GM23338 (cell line): ENCODE measurements at regions not wholly inside any gene's neighbourhood (a gene's known extent, or its start where the extent isn't known, plus 50 kb on each side); places are given as distances from the start of the nearest gene placed in this dataset.

Experiments used
- ATAC-seq: fragments of 200-7000 bp; cut with Tn5 transposase; 3 replicates; pipeline ENCODE4 v1.9.1; 2020
- DNase-seq: peaks from one replicate; pipeline ENCODE4 v3.0.0-alpha.2; 2015; ENCODE audit warnings: low spot score
- H2AFZ ChIP-seq: fragments of 200-600 bp; sonication (generic); 2 replicates; pipeline ENCODE4 v1.8.0; 2016; ENCODE audit warnings: antibody characterized with exemption, mild to moderate bottlenecking, moderate library complexity
- H3F3A ChIP-seq: fragments of 200-600 bp; sonication (generic); replicated peaks from 2 replicates; pipeline ENCODE4 v1.8.0; 2017; ENCODE audit warnings: antibody characterized with exemption, mixed run types, low read depth
- H3K27ac ChIP-seq: fragments of 200-600 bp; sonication (generic); 2 replicates; pipeline ENCODE4 v1.6.1; 2016; ENCODE audit warnings: low read depth
- H3K27me3 ChIP-seq: fragments of 200-600 bp; sonication (generic); 2 replicates; pipeline ENCODE4 v1.8.0; 2016; ENCODE audit warnings: mild to moderate bottlenecking, mixed run types, moderate library complexity; ENCODE audit not compliant: insufficient read depth
- H3K36me3 ChIP-seq: fragments of 200-600 bp; sonication (generic); 2 replicates; pipeline ENCODE4 v1.8.0; 2016; ENCODE audit warnings: mild to moderate bottlenecking; ENCODE audit not compliant: insufficient read depth
- H3K4me1 ChIP-seq: fragments of 200-600 bp; sonication (generic); 2 replicates; pipeline ENCODE4 v1.8.0; 2016; ENCODE audit warnings: mild to moderate bottlenecking, moderate library complexity; ENCODE audit not compliant: insufficient read depth
- H3K4me2 ChIP-seq: fragments of 200-600 bp; sonication (generic); 2 replicates; pipeline ENCODE4 v1.7.1; 2017; ENCODE audit warnings: mixed run types
- H3K4me3 ChIP-seq: fragments of 200-600 bp; sonication (generic); 2 replicates; pipeline ENCODE4 v1.6.1; 2016; ENCODE audit warnings: mixed run types
- H3K79me2 ChIP-seq: fragments of 200-600 bp; sonication (generic); replicated peaks from 2 replicates; pipeline ENCODE4 v1.8.0; 2017; ENCODE audit warnings: mild to moderate bottlenecking; ENCODE audit not compliant: insufficient read depth
- H3K9me2 ChIP-seq: fragments of 200-600 bp; sonication (generic); 2 replicates; pipeline ENCODE4 v1.8.0; 2017; ENCODE audit not compliant: insufficient read depth
- H4K20me1 ChIP-seq: fragments of 200-600 bp; sonication (generic); replicated peaks from 2 replicates; pipeline ENCODE4 v1.8.0; 2017; ENCODE audit warnings: mild to moderate bottlenecking; ENCODE audit not compliant: insufficient read depth
- H3K27ac Mint-ChIP-seq: 2 replicates; pipeline ENCODE4 v1.8.0; 2020; ENCODE audit warnings: inconsistent platforms, mild to moderate bottlenecking, moderate library complexity, mixed read lengths
- H3K27me3 Mint-ChIP-seq: 3 replicates; pipeline ENCODE4 v1.8.0; 2022; ENCODE audit warnings: low read depth, mild to moderate bottlenecking, moderate library complexity, mixed read lengths, inconsistent platforms; ENCODE audit not compliant: insufficient read depth, poor library complexity
- H3K36me3 Mint-ChIP-seq: 3 replicates; pipeline ENCODE4 v1.8.0; 2021; ENCODE audit warnings: low read depth, mild to moderate bottlenecking, inconsistent platforms, moderate library complexity, mixed read lengths
- H3K4me1 Mint-ChIP-seq: 3 replicates; pipeline ENCODE4 v1.8.0; 2020; ENCODE audit warnings: mild to moderate bottlenecking, inconsistent platforms, mixed read lengths
- H3K4me3 Mint-ChIP-seq: 3 replicates; pipeline ENCODE4 v1.8.0; 2021; ENCODE audit warnings: moderate library complexity, mild to moderate bottlenecking, inconsistent platforms, mixed read lengths
- H3K9me3 Mint-ChIP-seq: 3 replicates; pipeline ENCODE4 v1.8.0; 2020; ENCODE audit warnings: moderate library complexity, mild to moderate bottlenecking, inconsistent platforms, mixed read lengths
- CREB1 ChIP-seq: fragments of 250-450 bp; sonication (Bioruptor Pico); IDR thresholded peaks from 2 replicates; pipeline ENCODE4 v1.5.0; 2020; ENCODE audit warnings: low read depth, mild to moderate bottlenecking, moderate library complexity
- EZH2 ChIP-seq: fragments of 200-600 bp; sonication (generic); IDR thresholded peaks from one replicate; pipeline ENCODE4 v1.8.0; 2017; ENCODE audit warnings: antibody characterized with exemption, mild to moderate bottlenecking, low read depth; ENCODE audit not compliant: unreplicated experiment
- EZH2phosphoT487 ChIP-seq: fragments of 200-600 bp; sonication (generic); IDR thresholded peaks from one replicate; pipeline ENCODE4 v1.8.1; 2018; ENCODE audit warnings: antibody characterized with exemption; ENCODE audit not compliant: unreplicated experiment
- JUNB ChIP-seq: IDR thresholded peaks from one replicate; pipeline ENCODE4 v1.6.1; 2016; ENCODE audit warnings: antibody characterized with exemption; ENCODE audit not compliant: unreplicated experiment
- NANOG ChIP-seq: IDR thresholded peaks from 2 replicates; pipeline ENCODE4 v1.6.1; 2016; ENCODE audit warnings: antibody characterized with exemption, borderline replicate concordance
- POLR2AphosphoS5 ChIP-seq: IDR thresholded peaks from 2 replicates; pipeline ENCODE4 v1.6.1; 2016; ENCODE audit warnings: antibody characterized with exemption, low read depth
- STAT1 ChIP-seq: IDR thresholded peaks from one replicate; pipeline ENCODE4 v1.6.1; 2016; ENCODE audit warnings: antibody characterized with exemption; ENCODE audit not compliant: unreplicated experiment
- ZNF114 ChIP-seq: fragments of 250-450 bp; sonication (Bioruptor Pico); IDR thresholded peaks from 2 replicates; pipeline ENCODE4 v1.5.0; 2020; ENCODE audit warnings: mild to moderate bottlenecking, moderate library complexity
- ZNF331 ChIP-seq: fragments of 250-450 bp; sonication (Bioruptor Pico); IDR thresholded peaks from 2 replicates; pipeline ENCODE4 v1.5.0; 2020; ENCODE audit warnings: low read depth, mild to moderate bottlenecking, moderate library complexity
- ZNF462 ChIP-seq: fragments of 250-450 bp; sonication (Bioruptor Pico); IDR thresholded peaks from 2 replicates; pipeline ENCODE4 v1.5.0; 2020; ENCODE audit warnings: mild to moderate bottlenecking, moderate library complexity
- TF ChIP-seq, protein P1 (sequence below): IDR thresholded peaks from one replicate; pipeline ENCODE4 v1.6.1; 2018; ENCODE audit warnings: antibody characterized with exemption; ENCODE audit not compliant: unreplicated experiment
- TF ChIP-seq, protein P2 (sequence below), 2 experiments: fragments of 200-600 bp in 1 of 2; sonication (generic) in 1 of 2; conservative IDR thresholded peaks; 2 replicates each; pipeline versions ENCODE4 v1.5.1 to v1.6.1; 2016 to 2017; ENCODE audit warnings: antibody characterized with exemption in 2 of 2, low read depth in 2 of 2, mild to moderate bottlenecking in 2 of 2, moderate library complexity in 1 of 2
- TF ChIP-seq, protein P3 (sequence below): IDR thresholded peaks from 2 replicates; pipeline ENCODE4 v1.6.1; 2016; ENCODE audit warnings: antibody characterized with exemption

DNA sequence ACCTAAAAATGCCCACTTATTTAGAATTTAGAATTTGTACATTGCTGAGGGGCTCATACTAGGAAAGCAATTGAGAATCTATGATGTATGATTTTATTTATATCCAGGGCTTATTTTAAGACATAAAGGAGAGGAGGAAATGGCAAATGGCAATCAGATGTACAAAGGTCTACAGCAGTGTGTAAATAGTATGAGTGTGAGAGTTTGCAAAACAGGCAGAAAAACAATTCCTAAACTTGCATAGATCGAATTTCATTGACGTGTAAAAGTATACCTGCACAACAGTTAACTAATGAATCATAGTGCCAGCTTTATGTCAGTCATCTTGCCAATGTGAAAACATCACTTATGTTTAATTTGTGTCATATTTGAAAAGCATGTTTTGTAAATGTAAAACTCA, 718.7 kb upstream of the GCFC2 start:
- no peak for DNase-seq
- Mint-ChIP-seq H3K9me3 (no peaks in the 10 kb centered on the region), H3K27me3 (no peaks in the 10 kb centered on the region), H3K36me3 (no peaks in the 10 kb centered on the region), H3K4me3 (no peak overlapping the region), H3K27ac (no peak overlapping the region), H3K4me1 (peaks cover 14% of the 10 kb centered on the region; the same call in 2 of the 3 replicates)
- H3K4me3 ChIP-seq = no peak overlapping the region
- no peaks in the 10 kb centered on the region for H3K9me2 ChIP-seq
- H3K4me1 ChIP-seq = peaks cover 14% of the 10 kb centered on the region
- ATAC-seq = no peak
- no peaks in the 10 kb centered on the region for H3F3A ChIP-seq
- no peak overlapping the region for H3K4me2 ChIP-seq
- no peaks in the 10 kb centered on the region for H3K79me2 ChIP-seq
- no peak overlapping the region for H3K27ac ChIP-seq
- H4K20me1 ChIP-seq = no peaks in the 10 kb centered on the region
- no peaks in the 10 kb centered on the region for H3K36me3 ChIP-seq
- TF ChIP-seq, protein P1, sequence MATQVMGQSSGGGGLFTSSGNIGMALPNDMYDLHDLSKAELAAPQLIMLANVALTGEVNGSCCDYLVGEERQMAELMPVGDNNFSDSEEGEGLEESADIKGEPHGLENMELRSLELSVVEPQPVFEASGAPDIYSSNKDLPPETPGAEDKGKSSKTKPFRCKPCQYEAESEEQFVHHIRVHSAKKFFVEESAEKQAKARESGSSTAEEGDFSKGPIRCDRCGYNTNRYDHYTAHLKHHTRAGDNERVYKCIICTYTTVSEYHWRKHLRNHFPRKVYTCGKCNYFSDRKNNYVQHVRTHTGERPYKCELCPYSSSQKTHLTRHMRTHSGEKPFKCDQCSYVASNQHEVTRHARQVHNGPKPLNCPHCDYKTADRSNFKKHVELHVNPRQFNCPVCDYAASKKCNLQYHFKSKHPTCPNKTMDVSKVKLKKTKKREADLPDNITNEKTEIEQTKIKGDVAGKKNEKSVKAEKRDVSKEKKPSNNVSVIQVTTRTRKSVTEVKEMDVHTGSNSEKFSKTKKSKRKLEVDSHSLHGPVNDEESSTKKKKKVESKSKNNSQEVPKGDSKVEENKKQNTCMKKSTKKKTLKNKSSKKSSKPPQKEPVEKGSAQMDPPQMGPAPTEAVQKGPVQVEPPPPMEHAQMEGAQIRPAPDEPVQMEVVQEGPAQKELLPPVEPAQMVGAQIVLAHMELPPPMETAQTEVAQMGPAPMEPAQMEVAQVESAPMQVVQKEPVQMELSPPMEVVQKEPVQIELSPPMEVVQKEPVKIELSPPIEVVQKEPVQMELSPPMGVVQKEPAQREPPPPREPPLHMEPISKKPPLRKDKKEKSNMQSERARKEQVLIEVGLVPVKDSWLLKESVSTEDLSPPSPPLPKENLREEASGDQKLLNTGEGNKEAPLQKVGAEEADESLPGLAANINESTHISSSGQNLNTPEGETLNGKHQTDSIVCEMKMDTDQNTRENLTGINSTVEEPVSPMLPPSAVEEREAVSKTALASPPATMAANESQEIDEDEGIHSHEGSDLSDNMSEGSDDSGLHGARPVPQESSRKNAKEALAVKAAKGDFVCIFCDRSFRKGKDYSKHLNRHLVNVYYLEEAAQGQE = no peak
- TF ChIP-seq, protein P2, sequence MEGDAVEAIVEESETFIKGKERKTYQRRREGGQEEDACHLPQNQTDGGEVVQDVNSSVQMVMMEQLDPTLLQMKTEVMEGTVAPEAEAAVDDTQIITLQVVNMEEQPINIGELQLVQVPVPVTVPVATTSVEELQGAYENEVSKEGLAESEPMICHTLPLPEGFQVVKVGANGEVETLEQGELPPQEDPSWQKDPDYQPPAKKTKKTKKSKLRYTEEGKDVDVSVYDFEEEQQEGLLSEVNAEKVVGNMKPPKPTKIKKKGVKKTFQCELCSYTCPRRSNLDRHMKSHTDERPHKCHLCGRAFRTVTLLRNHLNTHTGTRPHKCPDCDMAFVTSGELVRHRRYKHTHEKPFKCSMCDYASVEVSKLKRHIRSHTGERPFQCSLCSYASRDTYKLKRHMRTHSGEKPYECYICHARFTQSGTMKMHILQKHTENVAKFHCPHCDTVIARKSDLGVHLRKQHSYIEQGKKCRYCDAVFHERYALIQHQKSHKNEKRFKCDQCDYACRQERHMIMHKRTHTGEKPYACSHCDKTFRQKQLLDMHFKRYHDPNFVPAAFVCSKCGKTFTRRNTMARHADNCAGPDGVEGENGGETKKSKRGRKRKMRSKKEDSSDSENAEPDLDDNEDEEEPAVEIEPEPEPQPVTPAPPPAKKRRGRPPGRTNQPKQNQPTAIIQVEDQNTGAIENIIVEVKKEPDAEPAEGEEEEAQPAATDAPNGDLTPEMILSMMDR (conservative IDR thresholded peaks at IDR 0.05; ENCODE audit: low read depth in 2 of 2) = no peak
- TF ChIP-seq, protein P3, sequence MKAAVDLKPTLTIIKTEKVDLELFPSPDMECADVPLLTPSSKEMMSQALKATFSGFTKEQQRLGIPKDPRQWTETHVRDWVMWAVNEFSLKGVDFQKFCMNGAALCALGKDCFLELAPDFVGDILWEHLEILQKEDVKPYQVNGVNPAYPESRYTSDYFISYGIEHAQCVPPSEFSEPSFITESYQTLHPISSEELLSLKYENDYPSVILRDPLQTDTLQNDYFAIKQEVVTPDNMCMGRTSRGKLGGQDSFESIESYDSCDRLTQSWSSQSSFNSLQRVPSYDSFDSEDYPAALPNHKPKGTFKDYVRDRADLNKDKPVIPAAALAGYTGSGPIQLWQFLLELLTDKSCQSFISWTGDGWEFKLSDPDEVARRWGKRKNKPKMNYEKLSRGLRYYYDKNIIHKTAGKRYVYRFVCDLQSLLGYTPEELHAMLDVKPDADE = no peak
- TF ChIP-seq CREB1 (CRISPR knock-in tag) (no peak), ZNF114 (CRISPR knock-in tag) (no peak), ZNF331 (no peak), JUNB (no peak), ZNF462 (no peak), EZH2phosphoT487 (no peak), STAT1 (no peak), POLR2AphosphoS5 (no peak), EZH2 (no peak), NANOG (no peak)
- no peak overlapping the region for H2AFZ ChIP-seq
- no peaks in the 10 kb centered on the region for H3K27me3 ChIP-seq
